ENCODE measurements at regions not wholly inside any gene's neighbourhood (a gene's known extent, or its start where the extent isn't known, plus 50 kb on each side); places are given as distances from the start of the nearest gene placed in this dataset.
"Not testable (repeated sequence)": the region's sequence is repeated elsewhere in the genome, so short reads cannot be mapped to it uniquely, and the experiment has no call there.

GRCh38 chr1:226461087-226461486, 53.2 kb upstream of the PARP1 start:
- no peak for DNase-seq (ENCODE audit: low read depth, low spot score)
- H3K4me3 ChIP-seq (ENCODE audit: low read length): no peak overlapping the region

DNA sequence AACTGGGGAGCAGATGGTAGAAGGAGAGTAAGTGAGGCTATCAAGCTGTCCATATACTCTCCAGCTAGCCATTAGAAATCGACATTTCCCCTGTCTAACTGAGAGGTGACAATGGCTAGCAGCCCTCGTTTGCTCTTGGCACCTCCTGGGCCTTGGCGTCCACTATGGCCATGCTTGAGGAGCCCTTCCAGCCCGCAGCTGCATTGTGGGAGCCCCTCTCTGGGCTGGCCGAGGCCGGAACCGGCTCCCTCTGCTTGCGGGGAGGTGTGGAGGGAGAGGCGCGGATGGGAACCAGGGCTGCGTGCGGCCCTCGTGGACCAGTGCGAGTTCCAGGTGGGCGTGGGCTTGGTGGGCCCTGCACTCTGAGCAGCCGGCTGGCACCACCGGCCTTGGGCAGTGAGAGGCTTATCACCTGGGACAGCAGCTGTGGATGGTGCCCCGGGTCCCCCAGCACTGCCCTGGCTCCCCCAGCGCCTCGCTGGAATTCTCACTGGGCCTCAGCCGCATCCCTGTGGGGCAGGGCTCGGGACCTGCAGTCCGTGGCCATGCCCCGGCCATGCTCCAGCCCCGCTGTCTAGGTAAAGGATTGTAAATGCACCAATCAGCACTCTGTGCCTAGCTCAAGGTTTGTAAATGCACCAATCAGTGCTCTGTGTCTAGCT, 56.2 kb upstream of the PARP1 start:
- no peak for DNase-seq (ENCODE audit: low read depth, low spot score)
- H3K4me3 ChIP-seq (ENCODE audit: low read length): no peak overlapping the region

DNA sequence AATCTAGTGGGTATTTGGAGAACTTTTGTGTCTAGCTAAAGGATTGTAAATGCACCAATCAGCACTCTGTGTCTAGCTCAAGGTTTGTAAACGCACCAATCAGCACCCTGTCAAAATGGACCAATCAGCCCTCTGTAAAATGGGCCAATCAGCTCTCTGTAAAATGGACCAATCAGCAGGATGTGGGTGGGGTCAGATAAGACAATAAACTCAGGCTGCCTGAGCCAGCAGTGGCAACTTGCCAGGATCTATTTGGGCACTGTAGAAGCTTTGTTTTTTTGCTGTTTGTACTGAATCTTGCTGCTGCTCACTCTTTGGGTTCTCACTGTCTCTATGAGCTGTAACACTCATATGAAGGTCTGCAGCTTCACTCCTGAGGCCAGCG, 56.7 kb upstream of the PARP1 start:
- H3K4me3 ChIP-seq (ENCODE audit: low read length); DNase-seq (ENCODE audit: low read depth, low spot score): not testable (repeated sequence)

- DNase-seq (ENCODE audit: low read depth, low spot score): no peak
- H3K4me3 ChIP-seq (ENCODE audit: low read length): no peak overlapping the region
Measured at GRCh38 chr1:226466296-226466695, 58.4 kb upstream of the PARP1 start.

DNA sequence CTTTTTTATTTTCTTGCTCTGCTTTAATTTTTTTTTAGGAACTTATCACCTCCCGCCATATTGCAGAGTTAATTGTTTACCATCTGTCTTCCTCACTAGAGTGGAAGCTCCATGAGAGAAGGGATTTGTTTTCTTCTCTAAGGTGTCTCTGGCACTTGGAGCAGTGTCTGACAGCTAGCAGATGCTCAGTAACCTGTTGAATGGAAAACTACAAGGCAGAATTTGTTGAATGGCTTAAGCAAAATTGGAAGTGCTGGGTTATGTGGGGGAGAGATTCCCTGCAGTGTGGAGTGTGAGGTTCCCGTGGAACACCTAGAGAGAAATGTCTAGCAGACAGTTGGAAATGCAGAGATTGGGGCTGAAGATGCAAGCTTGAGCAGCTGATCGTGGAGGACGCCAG, 59.5 kb upstream of the PARP1 start:
- H3K4me3 ChIP-seq (ENCODE audit: low read length): no peak overlapping the region
- no peak for DNase-seq (ENCODE audit: low read depth, low spot score)

GRCh38 chr1:226470921-226471866, 63.3 kb upstream of the PARP1 start:
- DNase-seq (ENCODE audit: low read depth, low spot score): no peak
- no peak overlapping the region for H3K4me3 ChIP-seq (ENCODE audit: low read length)

DNA sequence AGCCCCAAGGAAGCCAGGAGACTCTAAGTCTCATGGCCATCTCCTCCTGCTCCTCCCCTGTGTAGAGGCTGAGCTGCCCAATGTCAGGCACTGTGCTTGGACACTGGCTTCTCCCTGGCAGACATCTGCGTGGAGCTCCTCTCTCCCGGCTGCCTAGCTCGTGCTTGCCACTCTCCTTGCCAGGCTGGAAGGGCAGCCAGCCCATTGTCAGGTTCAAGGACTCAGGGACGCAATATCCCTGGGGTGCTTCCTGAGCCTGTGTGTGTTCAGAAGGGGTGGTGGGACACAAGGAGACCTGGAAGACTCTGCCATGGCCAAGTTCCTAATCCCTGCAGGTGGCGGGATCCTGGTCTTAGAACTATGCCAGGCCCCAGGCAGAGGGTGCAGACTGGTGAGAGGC, 65.4 kb upstream of the PARP1 start:
- H3K4me3 ChIP-seq (ENCODE audit: low read length): no peak overlapping the region
- no peak for DNase-seq (ENCODE audit: low read depth, low spot score)

- no peak for DNase-seq (ENCODE audit: low read depth, low spot score)
- no peak overlapping the region for H3K4me3 ChIP-seq (ENCODE audit: low read length)
Measured at GRCh38 chr1:226474041-226474440, 66.1 kb upstream of the PARP1 start.

GRCh38 chr1:226474443-226475141, 66.7 kb upstream of the PARP1 start:
- no peak overlapping the region for H3K4me3 ChIP-seq (ENCODE audit: low read length)
- DNase-seq (ENCODE audit: low read depth, low spot score): no peak

DNA sequence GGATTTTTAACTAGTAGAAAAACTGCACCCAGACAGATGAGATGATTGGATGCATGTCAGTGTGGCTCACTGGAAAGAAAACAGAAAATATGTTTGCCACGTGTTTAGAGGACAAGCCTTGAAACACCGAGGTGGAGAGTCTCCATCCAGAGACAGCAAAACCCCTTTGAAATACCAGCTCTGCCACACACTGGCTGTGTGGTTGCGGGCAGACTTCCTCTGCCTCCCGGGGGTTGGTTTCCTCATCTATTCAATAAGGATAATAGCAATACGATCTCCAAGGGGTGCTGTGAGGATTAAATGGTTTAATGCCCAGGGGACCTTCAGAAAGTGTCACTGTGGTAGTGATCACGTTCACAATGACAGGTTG, 67.2 kb upstream of the PARP1 start:
- peak; percentile 37 for DNase-seq (ENCODE audit: low read depth, low spot score)
- H3K4me3 ChIP-seq (ENCODE audit: low read length): no peak overlapping the region

DNA sequence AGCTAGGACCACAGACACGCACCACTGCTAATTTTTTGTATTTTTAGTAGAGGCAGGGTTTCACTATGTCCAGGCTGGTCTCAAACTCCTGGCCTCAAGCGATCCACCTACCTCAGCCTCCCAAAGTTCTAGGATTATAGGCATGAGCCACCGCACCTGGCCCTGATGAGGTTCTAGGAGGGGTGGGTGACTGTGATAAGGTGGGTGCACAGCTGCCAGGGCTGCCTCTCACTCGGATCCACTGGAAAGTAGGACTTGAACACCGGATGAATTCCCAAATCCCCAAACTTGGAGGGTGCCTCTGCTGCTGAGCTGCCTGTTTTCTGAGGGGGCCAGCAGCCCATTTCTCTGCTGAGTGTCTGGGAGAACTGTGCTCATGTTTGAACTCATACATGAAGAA, 68.2 kb upstream of the PARP1 start:
- no peak overlapping the region for H3K4me3 ChIP-seq (ENCODE audit: low read length)
- DNase-seq (ENCODE audit: low read depth, low spot score): no peak

- H3K4me3 ChIP-seq (ENCODE audit: low read length): no peak overlapping the region
- DNase-seq (ENCODE audit: low read depth, low spot score): no peak
Measured at GRCh38 chr1:226476648-226477319, 68.9 kb upstream of the PARP1 start.

GRCh38 chr1:226479474-226479873, 69.1 kb upstream of the STUM start:
- DNase-seq (ENCODE audit: low read depth, low spot score): no peak
- no peak overlapping the region for H3K4me3 ChIP-seq (ENCODE audit: low read length)

DNA sequence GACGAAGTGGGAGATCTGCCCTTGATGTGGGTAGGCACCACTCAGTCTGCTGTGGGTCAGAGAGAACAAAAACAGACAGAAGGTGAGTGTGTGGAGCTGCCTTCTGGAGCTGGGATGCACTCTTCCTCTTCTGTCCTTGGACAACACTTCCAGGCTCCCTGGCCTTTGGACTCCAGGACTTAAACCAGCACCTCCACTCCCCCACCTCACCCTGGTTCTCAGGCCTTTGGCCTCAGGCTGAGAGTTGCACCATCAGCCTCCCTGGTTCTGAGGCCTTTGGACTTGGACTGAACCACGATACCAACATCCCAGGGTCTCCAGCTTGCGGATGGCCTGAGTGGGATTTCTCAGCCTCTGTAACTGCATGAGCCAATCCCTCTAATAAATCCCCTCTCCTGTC, 68.1 kb upstream of the STUM start:
- no peak overlapping the region for H3K4me3 ChIP-seq (ENCODE audit: low read length)

GRCh38 chr1:226481133-226481532, 67.4 kb upstream of the STUM start:
- no peak for DNase-seq (ENCODE audit: low read depth, low spot score)
- no peak overlapping the region for H3K4me3 ChIP-seq (ENCODE audit: low read length)

More for the DNA sequence above, 68.1 kb upstream of the STUM start:
- no peak for DNase-seq (ENCODE audit: low read depth, low spot score)

DNA sequence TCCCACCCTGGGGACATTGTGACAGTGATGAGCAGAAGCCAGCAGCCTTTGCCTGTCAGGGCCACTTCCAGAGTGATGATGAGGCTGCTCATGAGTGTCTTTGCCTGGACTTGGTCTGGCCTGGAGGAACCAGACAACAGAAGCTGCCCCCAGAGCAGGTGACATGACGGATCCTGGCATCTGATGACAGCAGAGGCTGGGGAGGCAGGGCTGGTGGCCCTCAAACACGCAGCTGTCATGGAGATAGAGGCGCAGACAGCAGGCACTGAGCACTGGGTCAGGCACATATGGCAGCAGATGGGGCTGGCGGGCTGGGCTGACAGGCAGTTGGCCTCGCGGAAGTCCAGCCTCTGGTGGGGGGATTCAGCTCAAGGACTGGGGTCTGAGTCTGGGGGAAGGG, 66.4 kb upstream of the STUM start:
- H3K4me3 ChIP-seq (ENCODE audit: low read length): no peak overlapping the region
- no peak for DNase-seq (ENCODE audit: low read depth, low spot score)

- no peak for DNase-seq (ENCODE audit: low read depth, low spot score)
- H3K4me3 ChIP-seq (ENCODE audit: low read length): no peak overlapping the region
Measured at GRCh38 chr1:226482975-226483700, 65.4 kb upstream of the STUM start.

GRCh38 chr1:226485192-226485591, 63.4 kb upstream of the STUM start:
- H3K4me3 ChIP-seq (ENCODE audit: low read length): no peak overlapping the region
- no peak for DNase-seq (ENCODE audit: low read depth, low spot score)

DNA sequence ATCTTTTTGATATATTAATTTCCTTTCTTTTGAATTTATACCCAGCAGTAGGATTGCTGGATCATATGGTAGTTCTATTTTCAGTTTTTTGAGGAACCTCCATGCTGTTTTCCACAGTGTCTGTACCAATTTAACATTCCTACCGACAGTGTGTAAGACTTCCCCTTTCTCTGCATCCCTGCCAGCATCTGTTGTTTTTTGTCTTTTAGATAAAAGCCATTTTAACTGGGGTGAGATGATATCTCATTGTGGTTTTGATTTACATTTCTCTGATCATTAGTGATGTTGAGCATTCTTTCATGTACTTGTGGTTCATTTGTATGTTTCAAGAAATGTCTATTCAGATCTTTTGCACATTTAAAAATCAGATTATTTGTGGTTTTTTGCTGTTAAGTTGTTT, 62.4 kb upstream of the STUM start:
- H3K4me3 ChIP-seq (ENCODE audit: low read length): no peak overlapping the region
- peak; percentile 44 for DNase-seq (ENCODE audit: low read depth, low spot score)
